HG03196 (cell line): ENCODE measurements at regions not wholly inside any gene's neighbourhood (a gene's known extent, or its start where the extent isn't known, plus 50 kb on each side); places are given as distances from the start of the nearest gene placed in this dataset.
"Not testable (repeated sequence)": the region's sequence is repeated elsewhere in the genome, so short reads cannot be mapped to it uniquely, and the experiment has no call there.

ENCODE experiments used
- ATAC-seq: cut with Tn5 transposase; IDR thresholded peaks from one replicate; pipeline ENCODE4 v1.9.1; 2021; ENCODE audit not compliant: unreplicated experiment

DNA sequence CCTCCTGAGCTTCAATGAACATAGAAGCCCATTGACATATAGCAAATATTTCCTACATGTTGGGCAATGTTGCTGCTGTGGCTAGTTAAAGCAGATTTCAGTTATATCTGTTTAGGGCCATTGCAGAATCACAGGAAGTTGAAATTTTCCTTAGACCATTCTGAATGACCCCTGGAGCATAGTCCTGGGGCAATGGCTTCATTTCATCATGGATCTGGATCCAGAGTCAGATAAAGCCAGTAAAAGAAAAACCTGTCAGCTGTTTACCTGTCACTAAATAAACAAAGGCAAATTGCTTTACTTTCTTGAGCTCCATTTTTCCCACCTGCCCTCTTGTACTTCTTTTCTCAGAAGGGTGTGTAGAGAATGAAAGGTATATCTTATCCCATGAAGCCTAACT, 494.0 kb upstream of the MAP3K7 start:
- no peak for ATAC-seq

GRCh38 chr6:91079969-91080368, 493.1 kb upstream of the MAP3K7 start:
- ATAC-seq = no peak

- no peak for ATAC-seq
Observed at GRCh38 chr6:91075244-91075976, 488.5 kb upstream of the MAP3K7 start.

DNA sequence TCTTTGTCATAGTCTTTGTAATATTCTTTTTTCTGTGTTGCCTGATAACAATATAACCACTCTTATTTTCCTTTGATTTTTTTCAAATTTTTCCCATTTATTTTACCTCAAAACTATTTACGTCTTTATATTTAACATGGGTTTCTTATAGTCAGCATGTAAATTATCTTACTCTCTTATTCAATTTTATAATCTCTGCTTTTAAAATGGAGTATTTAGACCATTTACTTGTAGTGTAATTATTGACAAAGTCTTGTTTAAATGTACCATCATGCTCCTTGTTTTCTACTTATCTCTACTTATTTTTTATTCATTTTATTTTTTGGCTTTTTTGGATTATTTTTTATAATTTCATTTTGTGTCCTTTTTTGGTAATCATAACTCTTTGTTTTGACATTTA, 476.5 kb upstream of the MAP3K7 start:
- ATAC-seq = no peak

DNA sequence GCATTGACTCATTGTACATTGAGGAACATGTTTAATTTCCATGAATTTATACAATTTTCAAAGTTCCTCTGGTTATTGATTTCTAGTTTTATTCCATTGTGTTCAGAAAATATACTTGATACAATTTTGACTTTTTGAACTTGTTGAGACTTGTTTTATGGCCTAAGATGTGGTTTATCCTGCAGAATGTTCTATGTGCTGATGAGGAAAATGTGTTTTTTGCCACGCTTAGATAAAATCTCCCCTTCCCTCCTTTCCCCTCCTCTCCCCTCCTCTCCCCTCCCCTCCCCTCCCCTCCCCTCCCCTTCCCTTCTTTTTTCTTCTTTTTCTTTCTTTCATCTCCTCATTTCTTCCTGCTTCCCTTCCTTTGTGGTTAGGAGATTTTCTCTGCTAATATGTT, 470.8 kb upstream of the MAP3K7 start:
- ATAC-seq = no peak

DNA sequence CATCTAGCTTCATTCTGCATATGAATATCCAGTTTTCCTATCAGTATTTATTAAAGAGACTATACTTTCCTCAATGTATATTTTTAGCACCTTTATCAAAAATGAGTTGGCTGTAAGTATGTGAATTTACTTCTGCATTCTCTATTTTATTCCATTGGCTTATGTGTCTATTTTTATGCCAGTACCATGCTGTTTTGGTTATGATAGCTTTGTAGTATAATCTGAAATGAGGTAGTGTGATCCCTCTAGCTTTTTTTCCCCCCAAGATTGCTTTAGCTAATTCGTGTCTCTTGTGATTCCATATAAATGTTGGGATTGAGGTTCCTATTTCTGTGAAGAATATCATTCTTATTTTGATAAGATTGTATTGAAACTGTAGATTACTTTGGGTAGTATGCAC, 469.1 kb upstream of the MAP3K7 start:
- ATAC-seq = no peak

GRCh38 chr6:91052473-91053450, 465.9 kb upstream of the MAP3K7 start:
- not testable (repeated sequence) for ATAC-seq

GRCh38 chr6:91045161-91045560, 458.3 kb upstream of the MAP3K7 start:
- no peak for ATAC-seq

DNA sequence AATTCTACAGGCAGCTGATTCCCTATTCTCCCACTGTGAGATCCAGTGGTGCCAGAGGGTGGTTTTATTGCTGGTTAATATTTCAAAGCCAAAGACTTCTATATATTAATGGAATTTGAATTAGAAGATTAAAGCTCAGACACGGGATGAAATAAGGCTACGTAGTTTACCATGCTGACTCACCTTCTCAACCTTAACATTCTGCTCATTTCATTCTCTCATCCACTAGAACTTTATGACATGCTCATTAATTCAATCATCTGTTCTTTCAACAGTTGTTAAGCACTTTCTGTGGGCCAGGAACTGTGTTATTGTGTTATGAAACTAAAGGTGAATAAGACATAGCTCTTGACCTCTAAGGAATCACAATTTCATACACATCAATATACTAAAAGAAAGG, 456.9 kb upstream of the MAP3K7 start:
- ATAC-seq = no peak

GRCh38 chr6:91042656-91043055, 455.8 kb upstream of the MAP3K7 start:
- no peak for ATAC-seq

DNA sequence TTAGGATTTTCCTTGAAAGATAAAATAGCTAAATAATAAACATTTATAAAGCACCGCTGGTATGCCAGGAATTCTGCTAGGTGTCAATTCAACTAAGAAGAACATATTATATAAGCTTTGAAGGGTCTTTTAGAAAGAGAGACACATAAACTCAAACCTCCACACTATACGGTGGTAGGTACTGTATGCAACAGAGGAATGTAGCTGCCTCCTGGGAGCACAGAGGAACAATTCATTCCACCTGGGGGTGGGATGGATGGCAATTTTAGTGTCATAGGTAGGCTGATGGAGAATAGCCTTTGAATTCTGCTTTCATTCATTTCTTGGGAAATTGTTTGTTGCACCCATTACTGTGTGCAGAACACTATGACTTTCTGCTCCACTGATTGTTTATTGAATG, 447.1 kb upstream of the MAP3K7 start:
- no peak for ATAC-seq

- ATAC-seq = no peak
Observed at GRCh38 chr6:91031581-91031980, 444.7 kb upstream of the MAP3K7 start.

DNA sequence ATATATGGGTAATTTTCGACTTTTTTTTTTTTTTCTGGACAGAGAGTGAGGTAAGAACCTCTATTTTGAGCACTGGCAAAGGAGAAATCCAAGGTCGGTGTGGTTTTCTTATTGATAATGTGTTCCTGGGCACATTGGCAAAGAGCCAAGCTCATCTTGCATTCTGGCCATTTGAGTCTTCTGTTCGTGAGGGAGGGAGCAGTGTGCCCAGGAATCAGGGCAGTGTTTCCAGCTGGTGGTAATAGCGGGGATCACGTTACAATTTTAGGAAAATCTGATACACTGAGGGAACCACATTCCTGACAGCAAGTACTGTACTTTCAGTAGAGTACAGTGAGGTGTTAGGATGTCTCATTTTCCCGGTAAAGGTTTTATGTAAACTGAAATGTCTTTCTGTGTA, 442.3 kb upstream of the MAP3K7 start:
- no peak for ATAC-seq

DNA sequence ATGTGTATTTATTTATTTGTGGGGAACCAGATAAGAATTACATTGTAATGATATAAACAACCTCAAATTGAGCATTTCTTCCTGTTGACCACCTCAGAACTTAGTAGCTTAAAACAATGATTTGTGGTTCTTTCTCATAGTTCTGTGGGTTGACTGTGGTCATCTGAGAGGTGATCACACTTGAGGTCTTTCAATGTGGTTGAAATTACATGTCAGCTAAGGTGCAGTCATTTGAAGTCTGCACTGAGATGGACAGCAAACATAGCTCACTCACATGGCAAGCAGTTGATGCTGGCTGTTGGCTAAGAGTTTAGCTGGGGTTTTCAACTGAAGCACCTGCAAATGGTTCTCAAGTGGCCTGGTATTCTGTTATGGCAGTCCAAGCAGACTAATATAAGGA, 436.7 kb upstream of the MAP3K7 start:
- ATAC-seq = no peak

GRCh38 chr6:91020744-91021143, 433.9 kb upstream of the MAP3K7 start:
- peak; percentile 54 for ATAC-seq

- no peak for ATAC-seq
Observed at GRCh38 chr6:91018586-91018985, 431.7 kb upstream of the MAP3K7 start.

DNA sequence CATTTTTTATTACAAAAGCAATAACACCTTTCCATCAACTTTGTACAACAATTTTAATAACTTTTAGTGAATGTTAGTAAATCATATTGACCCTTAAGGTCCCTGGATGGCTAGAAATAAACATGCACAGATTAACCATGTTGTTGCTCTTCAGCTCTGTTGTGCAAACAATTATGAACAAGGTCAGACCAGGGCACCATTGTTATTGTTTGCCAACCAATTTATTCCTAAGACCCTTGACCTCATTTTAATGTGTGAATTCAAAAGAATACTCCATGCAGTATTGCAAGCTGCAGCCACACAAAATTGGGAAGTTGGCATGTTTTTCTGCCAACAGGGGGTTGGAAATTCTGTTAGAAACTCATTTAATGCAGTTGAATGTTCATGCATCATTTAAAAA, 426.6 kb upstream of the MAP3K7 start:
- no peak for ATAC-seq

- no peak for ATAC-seq
Observed at GRCh38 chr6:90997076-90997475, 410.2 kb upstream of the MAP3K7 start.

DNA sequence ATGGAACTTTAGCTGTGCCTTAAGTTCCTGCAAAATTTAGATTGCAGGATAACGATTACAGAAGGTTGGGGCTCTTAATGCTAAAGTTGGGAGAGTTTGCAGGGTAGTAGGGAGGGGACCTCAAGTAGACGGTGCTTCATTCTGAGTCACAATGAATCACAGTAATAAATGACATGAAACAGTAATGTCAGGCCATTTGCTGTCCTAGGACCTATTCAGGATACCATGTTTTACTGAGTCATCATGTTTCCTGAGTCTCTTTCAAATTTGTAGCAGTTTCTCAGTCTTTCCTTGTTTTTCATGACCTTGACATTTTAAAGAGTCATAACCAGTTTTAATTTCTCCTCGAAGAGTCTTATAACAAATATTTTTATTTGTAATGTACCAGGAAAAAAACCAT, 406.9 kb upstream of the MAP3K7 start:
- ATAC-seq = no peak

- ATAC-seq = no peak
Observed at GRCh38 chr6:90989763-90990162, 402.9 kb upstream of the MAP3K7 start.

DNA sequence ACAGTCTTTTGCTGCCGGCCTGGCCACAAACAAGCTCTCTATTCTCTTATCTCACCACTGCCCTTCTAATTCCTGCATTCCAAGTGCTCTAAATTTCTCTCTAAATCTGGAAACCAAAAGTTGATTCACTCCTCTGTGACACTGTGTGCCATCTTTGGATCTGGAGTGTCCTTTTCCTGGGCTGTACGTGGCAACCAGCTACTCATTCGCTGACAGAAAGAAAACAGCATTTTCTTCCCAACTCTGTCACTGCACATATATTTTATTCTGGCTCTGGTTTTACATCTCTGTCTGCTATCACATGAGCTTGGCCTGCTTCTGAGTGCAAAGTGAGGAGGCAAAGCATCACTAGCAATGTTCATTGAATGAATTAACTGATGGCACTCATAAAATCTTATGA, 397.2 kb upstream of the MAP3K7 start:
- ATAC-seq = no peak

GRCh38 chr6:90983462-90983861, 396.6 kb upstream of the MAP3K7 start:
- ATAC-seq = no peak
